MM.1S (cell line): ENCODE measurements at regions not wholly inside any gene's neighbourhood (a gene's known extent, or its start where the extent isn't known, plus 50 kb on each side); places are given as distances from the start of the nearest gene placed in this dataset.

Source experiments
- DNase-seq: peaks from one replicate; pipeline ENCODE4 v3.0.0-alpha.2; 2015
- H2AFZ ChIP-seq: fragments of 300-600 bp; sonication (generic); 2 replicates; pipeline ENCODE4 v1.6.0; 2016; ENCODE audit warnings: antibody characterized with exemption, low read length
- H3F3A ChIP-seq: fragments of 300-600 bp; sonication (generic); 2 replicates; pipeline ENCODE4 v1.6.1; 2016; ENCODE audit warnings: mild to moderate bottlenecking, antibody characterized with exemption, low read length, moderate library complexity, mixed read lengths; ENCODE audit not compliant: insufficient read depth
- H3K27ac ChIP-seq: fragments of 300-600 bp; sonication (generic); 2 replicates; pipeline ENCODE4 v1.5.1; 2016; ENCODE audit warnings: mild to moderate bottlenecking, low read length
- H3K27me3 ChIP-seq: fragments of 300-600 bp; sonication (generic); replicated peaks from 2 replicates; pipeline ENCODE4 v1.6.0; 2016; ENCODE audit warnings: low read length; ENCODE audit not compliant: insufficient read depth
- H3K36me3 ChIP-seq: fragments of 300-600 bp; sonication (generic); replicated peaks from 2 replicates; pipeline ENCODE4 v1.6.1; 2016; ENCODE audit warnings: mild to moderate bottlenecking, low read length, mixed read lengths; ENCODE audit not compliant: insufficient read depth
- H3K4me1 ChIP-seq: fragments of 300-600 bp; sonication (generic); 2 replicates; pipeline ENCODE4 v1.6.1; 2016; ENCODE audit warnings: low read length, mixed read lengths
- H3K4me2 ChIP-seq: fragments of 300-600 bp; sonication (generic); 2 replicates; pipeline ENCODE4 v1.6.0; 2016; ENCODE audit warnings: low read depth, low read length
- H3K4me3 ChIP-seq: fragments of 300-600 bp; sonication (generic); 2 replicates; pipeline ENCODE4 v1.5.1; 2016; ENCODE audit warnings: low read length, mixed read lengths
- H3K79me2 ChIP-seq: fragments of 300-600 bp; sonication (generic); 2 replicates; pipeline ENCODE4 v1.6.1; 2016; ENCODE audit warnings: mixed run types, low read length, mixed read lengths
- H3K9ac ChIP-seq: fragments of 300-600 bp; sonication (generic); 2 replicates; pipeline ENCODE4 v1.6.1; 2016; ENCODE audit warnings: low read length, mixed read lengths
- H3K9me2 ChIP-seq: fragments of 300-600 bp; sonication (generic); replicated peaks from 2 replicates; pipeline ENCODE4 v1.6.1; 2016; ENCODE audit warnings: mild to moderate bottlenecking, low read length, mixed read lengths; ENCODE audit not compliant: insufficient read depth
- H3K9me3 ChIP-seq: fragments of 300-600 bp; sonication (generic); replicated peaks from 2 replicates; pipeline ENCODE4 v1.6.1; 2016; ENCODE audit warnings: mild to moderate bottlenecking, low read length, mixed read lengths; ENCODE audit not compliant: insufficient read depth
- H4K20me1 ChIP-seq: fragments of 300-600 bp; sonication (generic); 2 replicates; pipeline ENCODE4 v1.6.1; 2016; ENCODE audit warnings: mild to moderate bottlenecking, low read length, moderate library complexity, mixed read lengths; ENCODE audit not compliant: insufficient read depth
- CTCF ChIP-seq: fragments of 300-600 bp; sonication (generic); IDR thresholded peaks from 2 replicates; pipeline ENCODE4 v1.5.1; 2016; ENCODE audit warnings: antibody characterized with exemption, low read length, mixed read lengths
- EZH2 ChIP-seq: fragments of 300-600 bp; sonication (generic); optimal IDR thresholded peaks from 2 replicates; pipeline ENCODE3; 2017; ENCODE audit warnings: low read depth, mild to moderate bottlenecking, antibody characterized with exemption, low read length, mixed read lengths
- EZH2phosphoT487 ChIP-seq: fragments of 300-600 bp; sonication (generic); IDR thresholded peaks from 2 replicates; pipeline ENCODE4 v1.6.1; 2018; ENCODE audit warnings: antibody characterized with exemption, low read length

- no peaks in the 10 kb centered on the region for H3K9me2 ChIP-seq
- no peak for TF ChIP-seq CTCF
- TF ChIP-seq EZH2phosphoT487, result no peak
- no peak overlapping the region for H3K4me2 ChIP-seq
- H2AFZ ChIP-seq, result no peak overlapping the region
- H3K27ac ChIP-seq, result no peak overlapping the region
- no peaks in the 10 kb centered on the region for H3K27me3 ChIP-seq
- H3F3A ChIP-seq, result no peaks in the 10 kb centered on the region
- no peaks in the 10 kb centered on the region for H3K9me3 ChIP-seq
- no peaks in the 10 kb centered on the region for H3K36me3 ChIP-seq
- no peak overlapping the region for H3K9ac ChIP-seq
- no peaks in the 10 kb centered on the region for H4K20me1 ChIP-seq
- H3K79me2 ChIP-seq, result no peaks in the 10 kb centered on the region
- H3K4me3 ChIP-seq, result no peak overlapping the region
- DNase-seq, result no peak
- no peaks in the 10 kb centered on the region for H3K4me1 ChIP-seq
Measured at GRCh38 chr5:174400461-174400860, 323.9 kb upstream of the MSX2 start.

GRCh38 chr5:174401793-174402192 is 322.6 kb upstream of the MSX2 start:
- H3F3A ChIP-seq, result no peaks in the 10 kb centered on the region

GRCh38 chr5:174402222-174402812 is 322.1 kb upstream of the MSX2 start:
- no peaks in the 10 kb centered on the region for H3F3A ChIP-seq
- H3K79me2 ChIP-seq, result no peaks in the 10 kb centered on the region
- no peak overlapping the region for H3K4me2 ChIP-seq
- no peaks in the 10 kb centered on the region for H3K4me1 ChIP-seq
- H3K36me3 ChIP-seq, result no peaks in the 10 kb centered on the region
- no peak overlapping the region for H3K4me3 ChIP-seq
- TF ChIP-seq CTCF (no peak), EZH2 (no peak), EZH2phosphoT487 (no peak)
- no peak overlapping the region for H2AFZ ChIP-seq
- no peaks in the 10 kb centered on the region for H3K27me3 ChIP-seq
- H3K9ac ChIP-seq, result no peak overlapping the region
- no peak overlapping the region for H3K27ac ChIP-seq
- no peak for DNase-seq
- H3K9me2 ChIP-seq, result no peaks in the 10 kb centered on the region
- H3K9me3 ChIP-seq, result no peaks in the 10 kb centered on the region
- H4K20me1 ChIP-seq, result no peaks in the 10 kb centered on the region

More at GRCh38 chr5:174401793-174402192, 322.6 kb upstream of the MSX2 start:
- H3K27ac ChIP-seq, result no peak overlapping the region
- H4K20me1 ChIP-seq, result no peaks in the 10 kb centered on the region
- DNase-seq, result no peak
- no peaks in the 10 kb centered on the region for H3K4me1 ChIP-seq
- H2AFZ ChIP-seq, result no peak overlapping the region
- TF ChIP-seq EZH2, result no peak
- TF ChIP-seq CTCF, result no peak
- TF ChIP-seq EZH2phosphoT487, result no peak
- H3K9ac ChIP-seq, result no peak overlapping the region
- H3K27me3 ChIP-seq, result no peaks in the 10 kb centered on the region
- H3K36me3 ChIP-seq, result no peaks in the 10 kb centered on the region
- no peaks in the 10 kb centered on the region for H3K79me2 ChIP-seq
- no peak overlapping the region for H3K4me2 ChIP-seq
- H3K9me3 ChIP-seq, result no peaks in the 10 kb centered on the region
- H3K9me2 ChIP-seq, result no peaks in the 10 kb centered on the region
- no peak overlapping the region for H3K4me3 ChIP-seq
